ENCODE measurements at regions not wholly inside any gene's neighbourhood (a gene's known extent, or its start where the extent isn't known, plus 50 kb on each side); places are given as distances from the start of the nearest gene placed in this dataset.

DNA sequence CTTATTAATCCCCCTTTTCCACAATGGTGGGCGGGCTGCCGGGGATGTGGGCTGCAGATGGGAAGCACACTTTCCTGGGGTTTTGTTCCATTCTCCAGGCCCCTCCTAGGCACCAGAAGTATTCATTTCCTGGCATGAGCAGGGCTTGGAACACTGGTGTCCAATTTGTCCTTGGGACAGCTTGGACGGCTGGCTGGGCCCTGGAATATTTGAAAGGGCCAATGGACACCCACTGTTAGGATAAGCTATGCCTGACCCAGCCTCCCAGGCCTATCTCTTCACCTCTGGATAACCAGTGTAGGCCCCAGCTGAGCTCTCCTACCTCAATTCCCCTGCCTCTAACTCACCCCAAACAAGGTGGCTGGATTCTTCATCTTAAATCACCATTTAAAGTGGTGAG lies 354.9 kb downstream of the PTEN start:
- no peak for TF ChIP-seq RAD21 (IDR thresholded peaks at IDR 0.05; ENCODE audit: low read depth)
- no peak for TF ChIP-seq EP300 (IDR thresholded peaks at IDR 0.05; ENCODE audit: borderline replicate concordance)
- TF ChIP-seq CEBPB (IDR thresholded peaks at IDR 0.05) = no peak
- no peak for TF ChIP-seq FOXM1 (IDR thresholded peaks at IDR 0.05; ENCODE audit: borderline replicate concordance, low read depth)

Measured in Ishikawa (cell line).